ENCODE measurements at regions not wholly inside any gene's neighbourhood (a gene's known extent, or its start where the extent isn't known, plus 50 kb on each side); places are given as distances from the start of the nearest gene placed in this dataset.

DNA sequence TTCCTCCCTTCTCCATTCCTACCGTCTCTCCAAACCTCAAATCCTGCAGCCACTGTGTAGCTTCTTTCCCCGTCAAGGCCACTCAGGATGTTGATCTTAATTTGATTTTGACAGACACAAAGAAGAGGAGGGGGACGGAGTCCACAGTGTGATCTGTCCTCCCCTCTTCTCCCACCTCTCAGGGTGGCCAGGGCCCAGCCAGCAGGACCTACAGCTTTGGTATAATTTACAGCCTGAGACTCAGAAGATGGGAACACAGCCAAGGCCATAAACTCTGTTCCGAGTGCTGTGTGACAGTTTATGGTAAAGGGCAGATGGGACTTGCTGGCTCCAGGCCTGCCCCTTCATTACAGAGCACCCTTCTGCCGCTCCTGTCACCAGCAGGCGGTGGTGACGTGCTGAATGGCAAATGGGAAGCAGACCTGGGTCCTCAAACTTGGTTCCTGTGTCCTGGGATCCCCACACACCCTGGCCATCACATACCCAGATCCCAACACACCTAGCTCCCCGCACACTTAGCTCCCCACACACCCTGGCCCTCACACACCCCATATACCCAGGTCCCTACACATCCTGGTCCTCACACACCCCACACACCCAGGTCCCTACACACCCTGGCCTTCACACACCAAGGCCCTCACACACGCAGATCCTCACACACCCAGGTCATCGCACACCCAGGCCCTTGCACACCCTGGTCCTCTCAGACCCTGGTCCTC, 71.6 kb downstream of the CD2 start:
- Histone ChIP-seq H3K27me3 (no peaks in the 10 kb centered on the region), H3K36me3 (no peaks in the 10 kb centered on the region), H3K4me1 (peaks cover 8% of the 10 kb centered on the region), H3K9me3 (no peaks in the 10 kb centered on the region), H3K4me3 (no peak overlapping the region), H3K27ac (no peak overlapping the region)
- no peak for DNase-seq (ENCODE audit: low spot score in 2 of 2)
- TF ChIP-seq POLR2AphosphoS5 (IDR thresholded peaks at IDR 0.05) (no peak), EP300 (IDR thresholded peaks at IDR 0.05) (no peak), POLR2A (IDR thresholded peaks at IDR 0.05) (no peak)
- TF ChIP-seq, protein P1, sequence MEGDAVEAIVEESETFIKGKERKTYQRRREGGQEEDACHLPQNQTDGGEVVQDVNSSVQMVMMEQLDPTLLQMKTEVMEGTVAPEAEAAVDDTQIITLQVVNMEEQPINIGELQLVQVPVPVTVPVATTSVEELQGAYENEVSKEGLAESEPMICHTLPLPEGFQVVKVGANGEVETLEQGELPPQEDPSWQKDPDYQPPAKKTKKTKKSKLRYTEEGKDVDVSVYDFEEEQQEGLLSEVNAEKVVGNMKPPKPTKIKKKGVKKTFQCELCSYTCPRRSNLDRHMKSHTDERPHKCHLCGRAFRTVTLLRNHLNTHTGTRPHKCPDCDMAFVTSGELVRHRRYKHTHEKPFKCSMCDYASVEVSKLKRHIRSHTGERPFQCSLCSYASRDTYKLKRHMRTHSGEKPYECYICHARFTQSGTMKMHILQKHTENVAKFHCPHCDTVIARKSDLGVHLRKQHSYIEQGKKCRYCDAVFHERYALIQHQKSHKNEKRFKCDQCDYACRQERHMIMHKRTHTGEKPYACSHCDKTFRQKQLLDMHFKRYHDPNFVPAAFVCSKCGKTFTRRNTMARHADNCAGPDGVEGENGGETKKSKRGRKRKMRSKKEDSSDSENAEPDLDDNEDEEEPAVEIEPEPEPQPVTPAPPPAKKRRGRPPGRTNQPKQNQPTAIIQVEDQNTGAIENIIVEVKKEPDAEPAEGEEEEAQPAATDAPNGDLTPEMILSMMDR (IDR thresholded peaks at IDR 0.05) = no peak
- WGBS = 86% methylated on average over 7 of the region's 10 CpGs

DNA sequence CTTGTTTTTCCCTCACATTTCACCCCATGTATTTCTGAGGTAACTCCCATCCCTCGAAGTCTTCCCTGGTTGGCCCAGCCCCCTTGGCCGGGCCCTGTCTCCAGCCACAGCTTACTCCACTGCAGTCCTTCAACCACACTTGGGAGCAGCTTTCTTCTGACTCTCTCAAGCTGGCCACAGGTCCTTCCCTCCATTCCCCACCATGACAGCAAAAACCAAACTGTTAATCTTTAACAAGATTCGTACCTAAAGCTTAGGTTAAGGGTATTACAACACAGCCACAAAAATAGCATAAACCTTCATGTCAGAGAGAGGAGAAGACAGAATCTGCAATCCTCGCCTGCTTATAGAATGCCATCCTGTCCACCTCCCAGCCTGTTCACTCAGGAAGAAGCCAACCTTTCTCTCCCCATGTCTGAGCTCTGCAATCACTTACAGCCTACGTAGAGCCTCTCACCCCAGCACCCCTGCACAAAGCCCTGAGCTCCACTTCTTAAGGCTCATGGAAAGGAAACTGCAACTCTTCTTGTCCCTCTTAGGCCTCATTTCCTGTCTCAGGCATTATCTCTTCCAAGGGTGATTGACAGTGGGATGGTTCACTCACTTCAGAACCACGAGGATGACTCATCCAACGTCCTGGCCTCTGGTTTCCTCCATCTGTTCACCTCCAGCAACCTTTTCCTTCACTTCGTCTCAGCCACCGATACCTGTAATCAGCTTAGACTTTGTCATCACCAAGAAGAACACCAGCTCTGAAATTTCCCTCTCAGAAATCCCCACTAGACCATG, 72.8 kb downstream of the CD2 start:
- TF ChIP-seq EP300 (IDR thresholded peaks at IDR 0.05) = no peak
- TF ChIP-seq, protein P1 (IDR thresholded peaks at IDR 0.05) = no peak
- TF ChIP-seq POLR2A (IDR thresholded peaks at IDR 0.05) = no peak
- no peak for TF ChIP-seq POLR2AphosphoS5 (IDR thresholded peaks at IDR 0.05)
- Histone ChIP-seq H3K36me3 (no peaks in the 10 kb centered on the region), H3K9me3 (no peaks in the 10 kb centered on the region), H3K4me1 (peaks cover 8% of the 10 kb centered on the region), H3K27ac (no peak overlapping the region), H3K4me3 (no peak overlapping the region), H3K27me3 (no peaks in the 10 kb centered on the region)
- 64% methylated on average over 9 of the region's 9 CpGs for WGBS
- no peak for DNase-seq (ENCODE audit: low spot score in 2 of 2)

DNA sequence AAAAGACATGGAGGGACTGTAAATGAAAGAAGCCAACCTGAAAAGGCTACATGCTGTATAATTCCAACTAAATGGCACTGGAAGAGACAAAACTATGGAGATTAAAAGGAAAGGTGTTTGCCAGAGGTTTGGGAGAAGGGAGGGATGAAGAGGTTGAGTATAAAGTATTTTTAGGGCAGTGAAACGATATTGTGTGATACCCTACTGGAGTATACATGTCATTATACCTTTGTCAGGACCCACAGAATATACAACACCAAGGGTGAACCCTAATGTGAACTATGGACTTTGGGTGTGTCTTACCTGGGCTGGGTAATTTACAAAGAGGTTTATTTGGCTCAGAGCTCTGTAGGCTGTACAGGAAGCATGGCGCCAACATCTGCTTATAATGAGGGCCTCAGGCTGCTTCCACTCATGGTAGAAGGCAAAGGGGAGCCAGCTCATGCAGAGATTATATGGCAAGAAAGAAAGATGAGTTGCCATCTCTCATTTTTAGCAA, 73.4 kb downstream of the CD2 start:
- Histone ChIP-seq H3K9me3 (no peaks in the 10 kb centered on the region), H3K27ac (no peak overlapping the region), H3K27me3 (no peaks in the 10 kb centered on the region), H3K36me3 (no peaks in the 10 kb centered on the region), H3K4me1 (peaks cover 8% of the 10 kb centered on the region), H3K4me3 (no peak overlapping the region)
- no peak for DNase-seq (ENCODE audit: low spot score in 2 of 2)
- TF ChIP-seq POLR2AphosphoS5 (IDR thresholded peaks at IDR 0.05) (no peak), EP300 (IDR thresholded peaks at IDR 0.05) (no peak), POLR2A (IDR thresholded peaks at IDR 0.05) (no peak)
- TF ChIP-seq, protein P1 (IDR thresholded peaks at IDR 0.05) = no peak
- 90% methylated on average over 2 of the region's 2 CpGs for WGBS

DNA sequence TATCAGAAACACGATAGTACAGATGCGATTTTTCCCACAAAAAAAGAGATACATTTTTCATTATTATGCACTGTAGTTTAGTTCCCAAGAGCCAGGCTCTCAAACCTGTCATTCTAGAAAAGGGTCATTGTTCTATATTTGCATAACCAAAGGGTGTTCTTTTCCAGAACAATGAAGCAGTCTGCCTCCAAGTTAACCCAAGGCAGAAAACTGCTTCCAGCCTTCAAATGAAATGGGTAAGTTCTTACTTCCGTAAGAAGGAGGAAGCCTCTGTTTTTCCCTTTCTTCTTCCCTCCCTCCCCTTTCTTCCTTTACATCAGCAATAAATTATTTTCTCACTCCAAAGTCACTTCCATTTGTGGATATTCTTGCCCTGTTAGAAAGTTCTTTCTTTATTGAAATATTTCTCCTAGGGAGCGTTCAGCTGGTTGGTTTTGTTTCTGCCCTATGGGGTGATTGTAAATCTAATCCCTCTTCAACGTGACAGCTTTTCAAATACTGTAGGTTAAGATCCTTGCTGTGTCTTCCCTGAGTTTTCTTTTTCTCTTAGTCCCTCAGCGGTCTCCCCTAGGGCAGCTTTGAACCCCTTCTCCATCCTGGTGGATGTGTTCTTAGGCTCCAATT, 77.3 kb upstream of the PTGFRN start:
- H3K4me3 ChIP-seq = no peak overlapping the region
- no peaks in the 10 kb centered on the region for H3K27me3 ChIP-seq
- no peak for DNase-seq (ENCODE audit: low spot score in 2 of 2)
- TF ChIP-seq POLR2AphosphoS5 (IDR thresholded peaks at IDR 0.05) (no peak), POLR2A (IDR thresholded peaks at IDR 0.05) (no peak), EP300 (IDR thresholded peaks at IDR 0.05) (no peak)
- TF ChIP-seq, protein P1 (IDR thresholded peaks at IDR 0.05) = no peak
- H3K9me3 ChIP-seq = no peaks in the 10 kb centered on the region
- no peak overlapping the region for H3K27ac ChIP-seq
- no peaks in the 10 kb centered on the region for H3K4me1 ChIP-seq
- no peaks in the 10 kb centered on the region for H3K36me3 ChIP-seq
- WGBS = 65% methylated on average over 6 of the region's 6 CpGs
